ENCODE measurements at regions not wholly inside any gene's neighbourhood (a gene's known extent, or its start where the extent isn't known, plus 50 kb on each side); places are given as distances from the start of the nearest gene placed in this dataset.

GRCh38 chr9:108445431-108446071, 410.2 kb downstream of the ACTL7B start (continued):
- TF ChIP-seq ZBTB3 (CRISPR knock-in tag; IDR thresholded peaks at IDR 0.05; ENCODE audit: borderline replicate concordance, low read depth) (no peak), SATB2 (CRISPR knock-in tag; IDR thresholded peaks at IDR 0.05) (no peak), ZNF367 (CRISPR knock-in tag; IDR thresholded peaks at IDR 0.05; ENCODE audit: borderline replicate concordance) (no peak), IRX3 (CRISPR knock-in tag; IDR thresholded peaks at IDR 0.05; ENCODE audit: borderline replicate concordance, low read depth) (no peak), ZNF713 (CRISPR knock-in tag; IDR thresholded peaks at IDR 0.05) (no peak), BRD4 (CRISPR knock-in tag; IDR thresholded peaks at IDR 0.05) (no peak; the same call in 1 of the 2 replicates), ZNF12 (CRISPR knock-in tag; IDR thresholded peaks at IDR 0.05) (peak; percentile 73; the same call in 1 of the 2 replicates), BCL3 (CRISPR knock-in tag; IDR thresholded peaks at IDR 0.05) (no peak; the same call in 1 of the 2 replicates), ZNF777 (CRISPR knock-in tag; IDR thresholded peaks at IDR 0.05) (no peak), ZNF768 (CRISPR knock-in tag; IDR thresholded peaks at IDR 0.05) (no peak), ZNF280B (CRISPR knock-in tag; IDR thresholded peaks at IDR 0.05; ENCODE audit: borderline replicate concordance) (no peak), ZNF138 (CRISPR knock-in tag; IDR thresholded peaks at IDR 0.05; ENCODE audit: low read depth) (no peak), ZNF605 (CRISPR knock-in tag; IDR thresholded peaks at IDR 0.05) (no peak), KDM5A (IDR thresholded peaks at IDR 0.05; ENCODE audit: borderline replicate concordance, low read length) (no peak; the same call in 1 of the 2 replicates), SYNCRIP (IDR thresholded peaks at IDR 0.05; ENCODE audit: insufficient read depth, low read depth, low read length) (no peak), POLR2A (IDR thresholded peaks at IDR 0.05; ENCODE audit: insufficient read depth in 1 of 2, low read depth in 2 of 2, low read length in 2 of 2) (0 out of 4 replicates have a peak, but pooled peaks of 1 of the 2 experiments have one; percentile 26), RERE (CRISPR knock-in tag; IDR thresholded peaks at IDR 0.05; ENCODE audit: low read depth) (peak; percentile 83), ZMAT3 (CRISPR knock-in tag; conservative IDR thresholded peaks at IDR 0.05) (no peak), DNMT1 (CRISPR knock-in tag; IDR thresholded peaks at IDR 0.05) (no peak), ZNF746 (CRISPR knock-in tag; IDR thresholded peaks at IDR 0.05) (0 out of 2 replicates have a peak, but pooled peaks have one; percentile 54), ZFYVE20 (CRISPR knock-in tag; IDR thresholded peaks at IDR 0.05; ENCODE audit: borderline replicate concordance, low read depth) (no peak), ZNF343 (CRISPR knock-in tag; IDR thresholded peaks at IDR 0.05) (no peak), ELF3 (CRISPR knock-in tag; IDR thresholded peaks at IDR 0.05) (peak; percentile 75), PTBP1 (IDR thresholded peaks at IDR 0.05; ENCODE audit: low read depth, low read length, poor library complexity, severe bottlenecking) (no peak)

All from HepG2 (cell line).